ENCODE measurements at regions not wholly inside any gene's neighbourhood (a gene's known extent, or its start where the extent isn't known, plus 50 kb on each side); places are given as distances from the start of the nearest gene placed in this dataset.

- ChIA-PET CTCF (no interaction called here), POLR2A (no interaction called here)
- TF ChIP-seq CTCF (IDR thresholded peaks at IDR 0.05; ENCODE audit: insufficient read depth, low read length, missing control alignments), result no peak
- no peak for DNase-seq (ENCODE audit: low read depth, low spot score)
- no peak overlapping the region for H3K4me3 ChIP-seq (ENCODE audit: low read depth, low read length)
Observed at GRCh38 chr6:3565291-3565690, 108.4 kb upstream of the SLC22A23 start.

GRCh38 chr6:3561725-3562124 lies 104.9 kb upstream of the SLC22A23 start:
- no peak for DNase-seq (ENCODE audit: low read depth, low spot score)
- TF ChIP-seq CTCF (IDR thresholded peaks at IDR 0.05; ENCODE audit: insufficient read depth, low read length, missing control alignments), result no peak
- H3K4me3 ChIP-seq (ENCODE audit: low read depth, low read length), result no peak overlapping the region
- ChIA-PET CTCF (no interaction called here), POLR2A (no interaction called here)

- no peak for TF ChIP-seq CTCF (IDR thresholded peaks at IDR 0.05; ENCODE audit: insufficient read depth, low read length, missing control alignments)
- CTCF ChIA-PET, result no interaction called here
- POLR2A ChIA-PET, result no interaction called here
- H3K4me3 ChIP-seq (ENCODE audit: low read depth, low read length), result no peak overlapping the region
- no peak for DNase-seq (ENCODE audit: low read depth, low spot score)
Observed at GRCh38 chr6:3560211-3560610, 103.4 kb upstream of the SLC22A23 start.

- no peak for TF ChIP-seq CTCF (IDR thresholded peaks at IDR 0.05; ENCODE audit: insufficient read depth, low read length, missing control alignments)
- POLR2A ChIA-PET, result no interaction called here
- CTCF ChIA-PET, result interaction anchor here (0.8 kb wide), 1 partner anchor 376 kb away, joined by 4 read pairs; no protein-coding TSS in a partner anchor
Observed at GRCh38 chr6:3559561-3559960, 102.7 kb upstream of the SLC22A23 start.

GRCh38 chr6:3557336-3557735 lies 100.5 kb upstream of the SLC22A23 start:
- no peak overlapping the region for H3K4me3 ChIP-seq (ENCODE audit: low read depth, low read length)
- DNase-seq (ENCODE audit: low read depth, low spot score), result no peak
- no peak for TF ChIP-seq CTCF (IDR thresholded peaks at IDR 0.05; ENCODE audit: insufficient read depth, low read length, missing control alignments)
- ChIA-PET CTCF (no interaction called here), POLR2A (no interaction called here)

More at GRCh38 chr6:3559561-3559960, 102.7 kb upstream of the SLC22A23 start:
- no peak overlapping the region for H3K4me3 ChIP-seq (ENCODE audit: low read depth, low read length)
- DNase-seq (ENCODE audit: low read depth, low spot score), result no peak

- ChIA-PET POLR2A (no interaction called here), CTCF (no interaction called here)
- no peak overlapping the region for H3K4me3 ChIP-seq (ENCODE audit: low read depth, low read length)
- no peak for TF ChIP-seq CTCF (IDR thresholded peaks at IDR 0.05; ENCODE audit: insufficient read depth, low read length, missing control alignments)
- DNase-seq (ENCODE audit: low read depth, low spot score), result no peak
Observed at GRCh38 chr6:3553254-3553653, 96.4 kb upstream of the SLC22A23 start.
